CD14-positive monocyte (primary cell): ENCODE measurements at regions not wholly inside any gene's neighbourhood (a gene's known extent, or its start where the extent isn't known, plus 50 kb on each side); places are given as distances from the start of the nearest gene placed in this dataset.

Experiments
- DNase-seq, 3 donors: peaks; one replicate each; pipeline ENCODE4 v3.0.0-alpha.2; 2011 to 2022
- H2AFZ ChIP-seq: 2 replicates; pipeline ENCODE4 v1.6.0; 2012; ENCODE audit warnings: mild to moderate bottlenecking, low read depth, low read length, inconsistent platforms; ENCODE audit not compliant: insufficient read depth, poor library complexity, severe bottlenecking
- H3K27ac ChIP-seq, 2 donors: 1 replicate in 1 of 2; 2 replicates in 1 of 2; pipeline ENCODE4 v1.5.1; 2012 to 2013; ENCODE audit warnings: low read length in 2 of 2, control low read depth in 1 of 2, inconsistent platforms in 1 of 2, low read depth in 1 of 2, mild to moderate bottlenecking in 1 of 2
- H3K27me3 ChIP-seq, 2 donors: one replicate each; pipeline versions ENCODE4 v1.6.0 to v1.6.1; 2011 to 2013; ENCODE audit warnings: low read length in 2 of 2; ENCODE audit not compliant: control insufficient read depth in 2 of 2, insufficient read depth in 2 of 2
- H3K36me3 ChIP-seq, 2 donors: replicated peaks in 1 of 2; 1 replicate in 1 of 2; 2 replicates in 1 of 2; pipeline versions ENCODE4 v1.5.1 to v1.6.1; 2012 to 2013; ENCODE audit warnings: low read length in 2 of 2, control low read depth in 1 of 2, inconsistent platforms in 1 of 2, mild to moderate bottlenecking in 1 of 2; ENCODE audit not compliant: insufficient read depth in 2 of 2, control insufficient read depth in 1 of 2
- H3K4me1 ChIP-seq, 2 donors: 1 replicate in 1 of 2; 2 replicates in 1 of 2; pipeline versions ENCODE4 v1.5.1 to v1.6.1; 2012 to 2013; ENCODE audit warnings: low read length in 2 of 2, control low read depth in 1 of 2, inconsistent platforms in 1 of 2, mild to moderate bottlenecking in 1 of 2, moderate library complexity in 1 of 2; ENCODE audit not compliant: insufficient read depth in 2 of 2, control insufficient read depth in 1 of 2
- H3K4me2 ChIP-seq: replicated peaks from 2 replicates; pipeline ENCODE3; 2012; ENCODE audit warnings: low read length, moderate library complexity, mild to moderate bottlenecking; ENCODE audit not compliant: poor library complexity, severe bottlenecking; ENCODE audit errors: extremely low read depth
- H3K4me3 ChIP-seq, 3 experiments: fragments of 200-600 bp in 1 of 3; sonication (generic) in 1 of 3; replicated peaks in 1 of 3; 1 replicate in 2 of 3; 2 replicates in 1 of 3; pipeline ENCODE4 v1.5.1; 2011 to 2013; ENCODE audit warnings: low read length in 3 of 3, mild to moderate bottlenecking in 3 of 3, control low read depth in 2 of 3, low read depth in 2 of 3, inconsistent platforms in 1 of 3, moderate library complexity in 1 of 3
- H3K79me2 ChIP-seq: 2 replicates; pipeline ENCODE4 v1.6.0; 2012; ENCODE audit warnings: mild to moderate bottlenecking, control low read depth, inconsistent platforms, low read length, moderate library complexity; ENCODE audit not compliant: insufficient read depth
- H3K9ac ChIP-seq: 2 replicates; pipeline ENCODE4 v1.6.0; 2017; ENCODE audit warnings: low read length, mild to moderate bottlenecking; ENCODE audit not compliant: insufficient read depth, poor library complexity, severe bottlenecking
- H3K9me3 ChIP-seq, 2 donors: replicated peaks in 1 of 2; 1 replicate in 1 of 2; 2 replicates in 1 of 2; pipeline versions ENCODE4 v1.5.1 to v1.6.1; 2012 to 2013; ENCODE audit warnings: low read length in 2 of 2, control low read depth in 1 of 2; ENCODE audit not compliant: control insufficient read depth in 1 of 2, insufficient read depth in 1 of 2
- H4K20me1 ChIP-seq: 2 replicates; pipeline ENCODE4 v1.6.0; 2012; ENCODE audit warnings: mild to moderate bottlenecking, low read length, control low read depth, moderate library complexity; ENCODE audit not compliant: insufficient read depth
- H3K27ac Mint-ChIP-seq, 7 donors: one replicate each; pipeline ENCODE4 v1.8.0; 2020; ENCODE audit warnings: mild to moderate bottlenecking in 7 of 7, mixed read lengths in 7 of 7, moderate library complexity in 6 of 7, inconsistent platforms in 2 of 7
- H3K27me3 Mint-ChIP-seq, 3 donors: one replicate each; pipeline ENCODE4 v1.8.0; 2021 to 2022; ENCODE audit warnings: low read depth in 3 of 3, mild to moderate bottlenecking in 3 of 3, mixed read lengths in 3 of 3, moderate library complexity in 3 of 3, inconsistent platforms in 1 of 3
- H3K36me3 Mint-ChIP-seq, 2 donors: one replicate each; pipeline ENCODE4 v1.8.0; 2020; ENCODE audit warnings: mixed read lengths in 2 of 2, inconsistent platforms in 1 of 2, mild to moderate bottlenecking in 1 of 2
- H3K4me1 Mint-ChIP-seq: one replicate; pipeline ENCODE4 v1.8.0; 2020; ENCODE audit warnings: mild to moderate bottlenecking, mixed read lengths
- H3K4me3 Mint-ChIP-seq, 2 donors: one replicate each; pipeline ENCODE4 v1.8.0; 2020; ENCODE audit warnings: mild to moderate bottlenecking in 2 of 2, mixed read lengths in 2 of 2, moderate library complexity in 1 of 2
- H3K9me3 Mint-ChIP-seq, 7 donors: one replicate each; pipeline ENCODE4 v1.8.0; 2020 to 2022; ENCODE audit warnings: mixed read lengths in 7 of 7, mild to moderate bottlenecking in 6 of 7, moderate library complexity in 6 of 7, inconsistent platforms in 2 of 7
- WGBS: methylation state at CpG from one replicate; pipeline ENCODE4 v1.1.5; 2013; ENCODE audit warnings: missing lambda C conversion rate; ENCODE audit not compliant: insufficient coverage; 5-methylcytosine and 5-hydroxymethylcytosine counted together
- intact Hi-C, 2 donors: fragments of 100-400 bp; cut with micrococcal nuclease; formaldehyde crosslinking; loops; one replicate each; pipeline versions ENCODE4 v1.15.0 to v1.15.1; 2023
- TF ChIP-seq, protein P1 (sequence below): fragments of 200-600 bp; IDR thresholded peaks from one replicate; pipeline ENCODE4 v1.8.0; 2022; ENCODE audit warnings: antibody characterized with exemption, mild to moderate bottlenecking

DNA sequence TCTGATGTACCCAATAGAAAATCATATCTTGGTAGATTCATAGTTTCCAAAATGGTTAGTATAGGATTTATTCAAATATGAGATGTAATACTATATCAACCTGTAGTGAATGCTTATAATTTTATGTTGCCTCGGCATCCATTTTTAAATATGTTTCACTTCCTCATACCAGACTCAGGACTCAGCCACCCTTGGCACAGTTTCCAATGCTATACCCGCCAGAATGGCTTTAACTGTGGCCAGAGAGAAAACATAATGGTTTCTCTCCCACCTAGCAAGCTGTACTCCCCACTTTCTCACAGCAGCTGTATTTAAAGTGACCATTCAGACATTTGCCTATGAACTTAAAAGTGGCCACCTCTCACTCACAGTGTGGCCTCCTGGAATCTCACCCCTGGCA, 466.6 kb upstream of the PABPC4L start:
- Histone ChIP-seq H3K27me3 (no peaks in the 10 kb centered on the region), H2AFZ (no peak overlapping the region), H3K36me3 (no peaks in the 10 kb centered on the region), H3K4me3 (no peak overlapping the region), H3K9me3 (peaks cover 0 to 11% of the 10 kb centered on the region in 2 donors), H4K20me1 (no peaks in the 10 kb centered on the region), H3K27ac (no peak overlapping the region), H3K9ac (no peak overlapping the region), H3K4me2 (no peak overlapping the region), H3K79me2 (no peaks in the 10 kb centered on the region), H3K4me1 (no peaks in the 10 kb centered on the region)
- TF ChIP-seq, protein P1, sequence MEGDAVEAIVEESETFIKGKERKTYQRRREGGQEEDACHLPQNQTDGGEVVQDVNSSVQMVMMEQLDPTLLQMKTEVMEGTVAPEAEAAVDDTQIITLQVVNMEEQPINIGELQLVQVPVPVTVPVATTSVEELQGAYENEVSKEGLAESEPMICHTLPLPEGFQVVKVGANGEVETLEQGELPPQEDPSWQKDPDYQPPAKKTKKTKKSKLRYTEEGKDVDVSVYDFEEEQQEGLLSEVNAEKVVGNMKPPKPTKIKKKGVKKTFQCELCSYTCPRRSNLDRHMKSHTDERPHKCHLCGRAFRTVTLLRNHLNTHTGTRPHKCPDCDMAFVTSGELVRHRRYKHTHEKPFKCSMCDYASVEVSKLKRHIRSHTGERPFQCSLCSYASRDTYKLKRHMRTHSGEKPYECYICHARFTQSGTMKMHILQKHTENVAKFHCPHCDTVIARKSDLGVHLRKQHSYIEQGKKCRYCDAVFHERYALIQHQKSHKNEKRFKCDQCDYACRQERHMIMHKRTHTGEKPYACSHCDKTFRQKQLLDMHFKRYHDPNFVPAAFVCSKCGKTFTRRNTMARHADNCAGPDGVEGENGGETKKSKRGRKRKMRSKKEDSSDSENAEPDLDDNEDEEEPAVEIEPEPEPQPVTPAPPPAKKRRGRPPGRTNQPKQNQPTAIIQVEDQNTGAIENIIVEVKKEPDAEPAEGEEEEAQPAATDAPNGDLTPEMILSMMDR: no peak
- no peaks in the 10 kb centered on the region for H3K36me3 Mint-ChIP-seq
- no peak overlapping the region for H3K27ac Mint-ChIP-seq
- H3K27me3 Mint-ChIP-seq: no peaks in the 10 kb centered on the region
- intact Hi-C loops: no loop called here
- DNase-seq: no peak
- H3K4me3 Mint-ChIP-seq: no peak overlapping the region
- 63% methylated on average over 1 of the region's 2 CpGs for WGBS
- H3K9me3 Mint-ChIP-seq: peaks cover 0 to 11% (median 1%) of the 10 kb centered on the region in 7 donors
- H3K4me1 Mint-ChIP-seq: no peaks in the 10 kb centered on the region

- Histone ChIP-seq H3K27me3 (no peaks in the 10 kb centered on the region), H3K4me2 (no peak overlapping the region), H3K79me2 (no peaks in the 10 kb centered on the region), H3K9ac (no peak overlapping the region), H3K9me3 (peaks cover 0 to 11% of the 10 kb centered on the region in 2 donors), H3K4me3 (no peak overlapping the region), H4K20me1 (no peaks in the 10 kb centered on the region), H2AFZ (no peak overlapping the region), H3K27ac (no peak overlapping the region), H3K4me1 (no peaks in the 10 kb centered on the region), H3K36me3 (no peaks in the 10 kb centered on the region)
- WGBS: 89% methylated on average over 4 of the region's 4 CpGs
- Mint-ChIP-seq H3K36me3 (no peaks in the 10 kb centered on the region), H3K27ac (no peak overlapping the region), H3K9me3 (peaks cover 0 to 11% (median 1%) of the 10 kb centered on the region in 7 donors), H3K4me1 (no peaks in the 10 kb centered on the region), H3K27me3 (no peaks in the 10 kb centered on the region), H3K4me3 (no peak overlapping the region)
- no peak for DNase-seq
- intact Hi-C loops: no loop called here
- TF ChIP-seq, protein P1: no peak
Observed at GRCh38 chr4:134666640-134667039, 465.1 kb upstream of the PABPC4L start.
